Esophagus squamous epithelium (tissue), 5 donors: ENCODE measurements at regions not wholly inside any gene's neighbourhood (a gene's known extent, or its start where the extent isn't known, plus 50 kb on each side); places are given as distances from the start of the nearest gene placed in this dataset.

Experiments used
- DNase-seq: peaks from one replicate; lab custom pipeline; 2025; lab: John Stamatoyannopoulos, UW
- H3K27ac ChIP-seq, 4 donors: fragments of 200-600 bp; sonication (generic); one replicate each; pipeline ENCODE4 v1.5.1; 2016 to 2019; ENCODE audit warnings: mild to moderate bottlenecking in 1 of 4
- H3K27me3 ChIP-seq, 4 donors: fragments of 200-600 bp; sonication (generic); 1 replicate in 3 of 4; 2 replicates in 1 of 4; pipeline versions ENCODE4 v1.5.1 to v1.6.0; 2017 to 2021; ENCODE audit warnings: antibody characterized with exemption in 1 of 4
- H3K36me3 ChIP-seq, 3 donors: fragments of 200-600 bp; sonication (generic); one replicate each; pipeline ENCODE4 v1.5.1; 2016 to 2019
- H3K4me1 ChIP-seq, 3 donors: fragments of 200-600 bp; sonication (generic); one replicate each; pipeline ENCODE4 v1.5.1; 2017 to 2019
- H3K4me3 ChIP-seq, 4 donors: fragments of 200-600 bp; sonication (generic); 1 replicate in 3 of 4; 2 replicates in 1 of 4; pipeline ENCODE4 v1.5.1; 2016 to 2019; ENCODE audit warnings: mild to moderate bottlenecking in 2 of 4, moderate library complexity in 1 of 4
- H3K9me3 ChIP-seq, 3 donors: fragments of 200-600 bp; sonication (generic); one replicate each; pipeline ENCODE4 v1.5.1; 2016 to 2019
- CTCF ChIP-seq, 6 experiments: fragments of 450-650 bp in 4 of 6; fragments of 200-600 bp in 2 of 6; sonication (generic) in 2 of 6; IDR thresholded peaks; one replicate each; pipeline ENCODE4 v1.5.1; 2016 to 2019; ENCODE audit warnings: antibody characterized with exemption in 6 of 6, mild to moderate bottlenecking in 4 of 6, moderate library complexity in 4 of 6
- POLR2A ChIP-seq, 4 donors: fragments of 450-650 bp; IDR thresholded peaks; one replicate each; pipeline ENCODE4 v1.6.1; 2017; ENCODE audit warnings: antibody characterized with exemption in 4 of 4, mild to moderate bottlenecking in 4 of 4, moderate library complexity in 3 of 4
- WGBS, 2 donors: methylation state at CpG; one replicate each; pipeline ENCODE4 v1.1.5; 2018; 5-methylcytosine and 5-hydroxymethylcytosine counted together
- intact Hi-C: fragments of 100-400 bp; cut with DNase I; formaldehyde crosslinking; loops from one replicate; pipeline ENCODE4 v1.15.0; 2022
- donor health status: DM: yes; HTN: yes; CAD: no.

GRCh38 chr11:88448131-88448670 lies 110.7 kb upstream of the CTSC start:
- no peak for TF ChIP-seq CTCF (IDR thresholded peaks at IDR 0.05)
- no peak for TF ChIP-seq POLR2A (IDR thresholded peaks at IDR 0.05)
- no peaks in the 10 kb centered on the region for H3K27me3 ChIP-seq
- H3K27ac ChIP-seq = no peak overlapping the region
- DNase-seq = no peak
- WGBS, 2 donors = 75 to 77% methylated on average over 7 to 8 of the region's 9 CpGs
- H3K4me1 ChIP-seq = no peaks in the 10 kb centered on the region
- no peak overlapping the region for H3K4me3 ChIP-seq
- H3K9me3 ChIP-seq = no peaks in the 10 kb centered on the region
- intact Hi-C loops = no loop called here
- H3K36me3 ChIP-seq = no peaks in the 10 kb centered on the region

GRCh38 chr11:88447281-88447680 lies 109.7 kb upstream of the CTSC start:
- DNase-seq = no peak
- TF ChIP-seq CTCF (IDR thresholded peaks at IDR 0.05) = no peak
- no peak for TF ChIP-seq POLR2A (IDR thresholded peaks at IDR 0.05)
- 68 to 77% methylated on average over 1 of the region's 1 CpG for WGBS, 2 donors
- no peak overlapping the region for H3K27ac ChIP-seq
- intact Hi-C loops = no loop called here
- H3K27me3 ChIP-seq = no peaks in the 10 kb centered on the region
- no peak overlapping the region for H3K4me3 ChIP-seq
- H3K36me3 ChIP-seq = no peaks in the 10 kb centered on the region
- H3K4me1 ChIP-seq = no peaks in the 10 kb centered on the region
- H3K9me3 ChIP-seq = no peaks in the 10 kb centered on the region

GRCh38 chr11:88439356-88439755 lies 101.8 kb upstream of the CTSC start:
- Histone ChIP-seq H3K9me3 (no peaks in the 10 kb centered on the region), H3K4me1 (peaks cover 0 to 28% (median 12%) of the 10 kb centered on the region in 3 donors), H3K27me3 (no peaks in the 10 kb centered on the region), H3K4me3 (no peak overlapping the region), H3K27ac (peak overlapping the region in 1 of 4 donors; percentile 14), H3K36me3 (no peaks in the 10 kb centered on the region)
- TF ChIP-seq POLR2A (IDR thresholded peaks at IDR 0.05) (no peak), CTCF (IDR thresholded peaks at IDR 0.05) (no peak)
- WGBS, 2 donors = 33 to 49% methylated on average over 3 of the region's 3 CpGs
- intact Hi-C loops = loop anchor here (10.0 kb wide), 1 partner anchor 95 kb away; no protein-coding TSS in a partner anchor
- DNase-seq = no peak

- Histone ChIP-seq H3K4me3 (no peak overlapping the region), H3K27ac (no peak overlapping the region), H3K36me3 (no peaks in the 10 kb centered on the region), H3K4me1 (peaks cover 0 to 34% (median 18%) of the 10 kb centered on the region in 3 donors), H3K9me3 (no peaks in the 10 kb centered on the region), H3K27me3 (no peaks in the 10 kb centered on the region)
- TF ChIP-seq CTCF (IDR thresholded peaks at IDR 0.05) (no peak), POLR2A (IDR thresholded peaks at IDR 0.05) (no peak)
- intact Hi-C loops = loop anchor here (10.0 kb wide), 1 partner anchor 96 kb away; no protein-coding TSS in a partner anchor
- 49 to 61% methylated on average over 2 of the region's 2 CpGs for WGBS, 2 donors
- DNase-seq = no peak
Observed at GRCh38 chr11:88438721-88439120, 101.2 kb upstream of the CTSC start.

GRCh38 chr11:88435415-88435814 lies 97.9 kb upstream of the CTSC start:
- intact Hi-C loops = loop anchor here (10.0 kb wide), 1 partner anchor 99 kb away; no protein-coding TSS in a partner anchor
- whole genome bisulfite sequencing, 2 donors = 78 to 83% methylated on average over 2 of the region's 2 CpGs
- Histone ChIP-seq H3K4me3 (no peak overlapping the region), H3K9me3 (no peaks in the 10 kb centered on the region), H3K36me3 (no peaks in the 10 kb centered on the region), H3K27ac (peak overlapping the region in 1 of 4 donors; percentile 18), H3K27me3 (no peaks in the 10 kb centered on the region), H3K4me1 (peaks cover 3 to 58% (median 27%) of the 10 kb centered on the region in 3 donors)
- no peak for TF ChIP-seq POLR2A (IDR thresholded peaks at IDR 0.05)
- TF ChIP-seq CTCF (IDR thresholded peaks at IDR 0.05) = no peak
- no peak for DNase-seq
